GM20000 (cell line): ENCODE measurements at regions not wholly inside any gene's neighbourhood (a gene's known extent, or its start where the extent isn't known, plus 50 kb on each side); places are given as distances from the start of the nearest gene placed in this dataset.

Source experiments
- DNase-seq: peaks from one replicate; pipeline ENCODE4 v3.0.0; 2012; ENCODE audit warnings: low spot score
- TF ChIP-seq, protein P1 (sequence below): IDR thresholded peaks from 2 replicates; pipeline ENCODE4 v1.5.1; 2012; ENCODE audit warnings: mild to moderate bottlenecking, control low read depth; ENCODE audit errors: extremely low read depth, missing control alignments

DNA sequence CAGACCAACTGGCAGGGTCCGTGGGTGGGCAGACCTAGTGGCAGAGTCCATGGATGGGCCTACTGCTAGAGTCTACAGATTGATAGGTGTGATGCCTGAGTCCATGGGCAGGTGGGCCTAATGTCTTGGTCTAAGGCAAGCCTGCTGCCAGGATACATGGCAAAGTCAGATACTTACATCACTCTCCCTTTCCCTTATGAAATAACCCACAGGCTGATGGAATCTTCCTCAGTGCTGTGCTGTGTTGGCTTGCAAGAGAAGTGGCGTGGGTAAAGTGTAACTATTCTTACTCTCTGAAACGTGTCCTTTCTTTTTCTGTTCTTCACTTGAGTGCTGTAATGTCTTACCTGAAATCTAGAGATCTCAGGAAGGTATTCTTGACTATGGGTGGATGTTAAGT lies 67.3 kb upstream of the ADRB2 start:
- TF ChIP-seq, protein P1, sequence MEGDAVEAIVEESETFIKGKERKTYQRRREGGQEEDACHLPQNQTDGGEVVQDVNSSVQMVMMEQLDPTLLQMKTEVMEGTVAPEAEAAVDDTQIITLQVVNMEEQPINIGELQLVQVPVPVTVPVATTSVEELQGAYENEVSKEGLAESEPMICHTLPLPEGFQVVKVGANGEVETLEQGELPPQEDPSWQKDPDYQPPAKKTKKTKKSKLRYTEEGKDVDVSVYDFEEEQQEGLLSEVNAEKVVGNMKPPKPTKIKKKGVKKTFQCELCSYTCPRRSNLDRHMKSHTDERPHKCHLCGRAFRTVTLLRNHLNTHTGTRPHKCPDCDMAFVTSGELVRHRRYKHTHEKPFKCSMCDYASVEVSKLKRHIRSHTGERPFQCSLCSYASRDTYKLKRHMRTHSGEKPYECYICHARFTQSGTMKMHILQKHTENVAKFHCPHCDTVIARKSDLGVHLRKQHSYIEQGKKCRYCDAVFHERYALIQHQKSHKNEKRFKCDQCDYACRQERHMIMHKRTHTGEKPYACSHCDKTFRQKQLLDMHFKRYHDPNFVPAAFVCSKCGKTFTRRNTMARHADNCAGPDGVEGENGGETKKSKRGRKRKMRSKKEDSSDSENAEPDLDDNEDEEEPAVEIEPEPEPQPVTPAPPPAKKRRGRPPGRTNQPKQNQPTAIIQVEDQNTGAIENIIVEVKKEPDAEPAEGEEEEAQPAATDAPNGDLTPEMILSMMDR: no peak

DNA sequence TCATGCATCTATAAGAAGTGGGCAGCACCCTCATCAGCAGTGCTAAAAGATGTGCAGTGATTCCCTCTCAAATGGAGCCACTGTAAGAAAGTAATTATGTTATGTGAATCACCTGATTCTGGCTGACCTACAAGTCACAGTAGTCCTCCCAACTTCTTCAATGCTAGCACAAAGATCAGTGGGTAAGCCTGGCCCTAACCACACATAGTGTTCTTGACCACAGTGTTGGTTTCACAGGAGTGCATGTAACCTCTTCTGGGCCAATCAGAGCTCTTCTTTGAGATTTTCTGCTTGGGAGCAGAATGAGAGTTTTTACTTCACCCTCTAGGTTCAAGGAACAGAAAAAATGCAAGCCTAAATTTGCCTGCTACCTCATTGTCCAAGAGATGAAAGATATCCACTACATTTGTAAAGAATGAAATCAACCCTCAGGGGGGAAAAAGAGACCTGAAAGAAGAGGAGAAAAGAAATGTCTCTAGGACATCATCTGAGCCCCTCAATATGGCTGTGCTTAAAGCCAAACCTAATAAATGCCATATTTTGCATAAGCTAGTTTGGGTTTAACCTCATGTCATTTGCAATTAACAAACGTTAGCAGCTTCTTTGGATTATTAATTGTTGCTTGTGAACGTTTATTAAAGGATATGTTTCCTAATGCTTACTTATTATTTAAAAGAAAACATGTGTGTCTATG lies 65.3 kb upstream of the ADRB2 start:
- DNase-seq: peak; percentile 10

More for the DNA sequence above, 67.3 kb upstream of the ADRB2 start:
- DNase-seq: no peak

DNA sequence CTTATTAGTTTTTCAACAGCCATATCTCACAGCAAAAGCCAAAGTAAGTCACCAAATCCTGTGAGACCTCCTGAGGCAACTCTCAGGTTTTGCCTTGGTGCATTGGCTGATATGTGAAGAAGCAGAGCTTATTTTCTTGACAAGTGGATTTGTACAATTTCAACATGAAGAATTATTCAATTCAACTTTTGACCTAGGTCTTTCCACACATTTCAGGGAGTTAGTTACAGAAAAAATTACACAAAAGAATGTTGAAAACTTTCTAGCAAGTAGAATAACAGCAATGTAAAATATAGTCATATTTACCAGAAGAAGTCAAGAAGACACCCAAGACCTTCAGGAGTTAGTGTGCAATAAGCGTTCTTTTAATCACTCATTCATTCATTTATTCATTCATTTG lies 62.4 kb upstream of the ADRB2 start:
- no peak for DNase-seq
- TF ChIP-seq, protein P1: no peak

More for the DNA sequence above, 65.3 kb upstream of the ADRB2 start:
- TF ChIP-seq, protein P1: no peak

DNA sequence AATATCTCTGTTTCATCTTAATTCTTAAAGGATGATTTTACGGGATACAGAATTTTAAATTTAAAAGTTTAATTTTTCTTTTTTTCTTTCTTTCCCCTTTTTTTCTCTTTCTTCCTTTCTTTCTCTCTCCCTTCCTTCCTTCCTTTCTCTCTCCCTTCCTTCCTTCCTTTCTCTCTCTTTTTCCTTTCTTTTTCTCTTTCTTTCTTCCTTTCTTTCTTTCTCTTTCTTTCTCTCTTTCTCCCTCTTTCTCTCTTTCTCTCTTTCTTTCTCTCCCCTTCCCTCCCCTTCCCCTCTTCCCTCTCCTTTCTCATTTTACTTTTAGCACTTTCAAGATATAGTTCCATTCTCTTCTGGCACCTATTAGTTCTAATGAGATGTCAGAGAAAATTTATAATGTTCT lies 61.4 kb upstream of the ADRB2 start:
- DNase-seq: no peak
- TF ChIP-seq, protein P1: no peak

DNA sequence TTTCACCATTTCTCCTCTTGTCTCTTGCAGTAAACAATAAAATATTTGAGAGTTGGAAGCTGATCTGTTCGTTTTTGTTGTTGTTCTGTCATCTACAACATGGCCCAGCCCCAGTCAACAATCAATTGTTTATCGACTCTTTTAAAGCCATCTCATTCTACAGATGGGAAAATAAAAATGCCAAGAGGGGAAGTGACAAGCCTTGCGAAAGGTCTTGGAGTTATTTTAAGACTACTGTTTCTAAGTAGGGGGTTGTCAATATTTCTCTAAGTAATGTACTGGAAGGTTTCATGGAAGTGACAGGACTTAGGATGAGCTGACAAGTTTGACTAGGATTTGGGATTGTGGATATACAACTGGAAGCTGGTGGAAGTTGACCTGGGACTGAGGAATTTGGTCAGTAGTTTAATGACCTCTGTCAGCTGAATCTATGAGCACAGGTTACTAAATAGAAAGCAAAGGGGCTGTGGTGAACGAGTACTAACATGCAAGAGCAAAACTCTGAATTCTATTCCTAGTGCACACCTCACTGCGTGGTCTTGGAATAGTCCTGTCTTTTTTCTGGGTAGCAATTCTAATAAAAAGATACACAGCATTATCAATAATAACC lies 57.5 kb upstream of the ADRB2 start:
- TF ChIP-seq, protein P1: no peak
- DNase-seq: no peak

DNA sequence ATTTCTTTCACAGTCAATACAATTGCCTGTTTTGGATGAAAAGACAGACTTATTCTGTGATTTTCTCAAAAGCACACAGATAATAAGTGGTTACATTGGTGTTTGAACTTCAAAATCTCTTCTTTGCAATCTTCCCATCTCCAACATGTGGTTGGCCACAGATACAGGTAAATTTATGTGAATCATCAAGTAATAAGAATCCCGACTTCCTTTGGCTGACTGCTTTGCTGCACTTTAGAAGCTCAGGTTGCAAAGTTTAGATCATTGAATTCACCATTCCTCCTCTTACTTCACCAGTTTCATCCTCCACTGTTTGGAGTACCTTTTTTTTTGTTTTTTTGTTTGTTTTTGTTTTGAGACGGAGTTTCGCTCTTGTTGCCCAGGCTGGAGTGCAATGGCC lies 56.5 kb upstream of the ADRB2 start:
- DNase-seq: no peak
- TF ChIP-seq, protein P1: no peak

DNA sequence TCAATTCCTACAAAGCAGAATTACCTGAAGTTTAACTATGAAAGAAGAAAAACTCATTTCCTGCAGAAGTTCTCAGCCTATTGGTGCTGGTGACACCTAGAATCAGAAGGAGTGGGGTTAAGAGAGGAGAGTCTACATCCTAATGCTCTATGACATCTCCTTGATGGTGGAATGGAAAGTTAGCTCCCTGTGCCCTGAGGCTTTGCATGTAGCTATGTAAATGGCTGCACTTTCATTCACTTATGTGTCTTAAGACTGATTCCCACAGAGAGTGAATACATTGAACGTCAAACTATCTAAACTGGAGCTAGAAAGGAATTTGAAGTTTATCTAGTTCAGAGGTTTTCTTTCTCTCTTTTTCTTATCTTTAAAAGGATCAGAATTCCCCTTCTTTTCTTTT lies 52.1 kb upstream of the ADRB2 start:
- TF ChIP-seq, protein P1: no peak
- DNase-seq: no peak
